ENCODE measurements at regions not wholly inside any gene's neighbourhood (a gene's known extent, or its start where the extent isn't known, plus 50 kb on each side); places are given as distances from the start of the nearest gene placed in this dataset.

DNA sequence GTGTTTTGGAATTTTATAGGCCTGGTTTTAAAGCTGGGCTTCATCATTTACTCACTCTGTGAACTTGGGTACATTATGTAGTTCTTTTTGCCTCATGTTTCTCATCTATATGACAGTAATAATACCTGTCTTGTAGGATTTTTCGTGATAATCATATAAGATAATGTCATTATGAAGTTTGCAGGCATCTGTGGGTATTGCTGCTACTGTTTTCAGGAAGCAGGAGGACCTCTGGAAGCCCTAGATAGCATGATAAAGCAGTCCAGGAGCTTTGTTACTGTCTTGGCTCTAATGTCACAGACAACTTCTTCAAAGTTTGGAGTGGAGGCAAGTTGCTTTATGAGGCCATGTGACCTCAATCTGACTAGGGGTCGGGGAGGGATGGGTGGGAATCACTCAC is 145.0 kb upstream of the MEIS2 start:
- no peak overlapping the region for H3K4me2 ChIP-seq
- H4K20me1 ChIP-seq (ENCODE audit: insufficient read depth): no peaks in the 10 kb centered on the region
- no peak overlapping the region for H3K9ac ChIP-seq
- no peak overlapping the region for H3K27ac ChIP-seq
- no peaks in the 10 kb centered on the region for H3K27me3 ChIP-seq (ENCODE audit: insufficient read depth, low read depth)
- no peaks in the 10 kb centered on the region for H3K79me2 ChIP-seq (ENCODE audit: insufficient read depth, low read depth)
- H2AFZ ChIP-seq (ENCODE audit: low read depth): no peak overlapping the region
- no peak overlapping the region for H3K4me3 ChIP-seq (IDR thresholded peaks at IDR 0.05; ENCODE audit: insufficient read depth, low read depth, low read length)
- H3K36me3 ChIP-seq (ENCODE audit: insufficient read depth): no peaks in the 10 kb centered on the region
- no peaks in the 10 kb centered on the region for H3K4me1 ChIP-seq (ENCODE audit: low read depth, poor library complexity, severe bottlenecking)
- TF ChIP-seq, protein P1, sequence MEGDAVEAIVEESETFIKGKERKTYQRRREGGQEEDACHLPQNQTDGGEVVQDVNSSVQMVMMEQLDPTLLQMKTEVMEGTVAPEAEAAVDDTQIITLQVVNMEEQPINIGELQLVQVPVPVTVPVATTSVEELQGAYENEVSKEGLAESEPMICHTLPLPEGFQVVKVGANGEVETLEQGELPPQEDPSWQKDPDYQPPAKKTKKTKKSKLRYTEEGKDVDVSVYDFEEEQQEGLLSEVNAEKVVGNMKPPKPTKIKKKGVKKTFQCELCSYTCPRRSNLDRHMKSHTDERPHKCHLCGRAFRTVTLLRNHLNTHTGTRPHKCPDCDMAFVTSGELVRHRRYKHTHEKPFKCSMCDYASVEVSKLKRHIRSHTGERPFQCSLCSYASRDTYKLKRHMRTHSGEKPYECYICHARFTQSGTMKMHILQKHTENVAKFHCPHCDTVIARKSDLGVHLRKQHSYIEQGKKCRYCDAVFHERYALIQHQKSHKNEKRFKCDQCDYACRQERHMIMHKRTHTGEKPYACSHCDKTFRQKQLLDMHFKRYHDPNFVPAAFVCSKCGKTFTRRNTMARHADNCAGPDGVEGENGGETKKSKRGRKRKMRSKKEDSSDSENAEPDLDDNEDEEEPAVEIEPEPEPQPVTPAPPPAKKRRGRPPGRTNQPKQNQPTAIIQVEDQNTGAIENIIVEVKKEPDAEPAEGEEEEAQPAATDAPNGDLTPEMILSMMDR (conservative IDR thresholded peaks at IDR 0.05; ENCODE audit: low read depth, low read length): no peak

DNA sequence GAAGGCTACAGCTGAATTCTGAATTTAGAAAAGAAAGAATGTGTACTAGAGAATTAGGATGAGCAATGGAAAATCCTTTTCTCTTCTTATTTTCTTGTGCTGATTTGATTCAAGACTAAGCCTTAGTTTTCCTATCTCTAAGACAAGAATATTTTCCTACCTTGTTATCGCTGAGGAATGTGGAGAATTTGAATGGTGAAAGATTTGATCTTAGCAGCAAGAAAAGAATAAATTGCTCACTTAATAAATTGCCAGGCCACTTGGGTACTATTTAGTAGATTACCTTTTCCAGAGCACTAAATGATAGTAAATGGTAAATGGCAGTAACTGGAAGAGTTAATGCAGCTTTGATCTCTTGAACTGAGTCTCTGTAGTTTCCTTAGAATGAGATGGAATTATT is 145.7 kb upstream of the MEIS2 start:
- Histone ChIP-seq H3K27me3 (ENCODE audit: insufficient read depth, low read depth) (no peaks in the 10 kb centered on the region), H3K4me2 (no peak overlapping the region), H3K36me3 (ENCODE audit: insufficient read depth) (no peaks in the 10 kb centered on the region), H4K20me1 (ENCODE audit: insufficient read depth) (no peaks in the 10 kb centered on the region), H3K4me1 (ENCODE audit: low read depth, poor library complexity, severe bottlenecking) (no peaks in the 10 kb centered on the region), H3K79me2 (ENCODE audit: insufficient read depth, low read depth) (no peaks in the 10 kb centered on the region), H3K9ac (no peak overlapping the region), H3K4me3 (IDR thresholded peaks at IDR 0.05; ENCODE audit: insufficient read depth, low read depth, low read length) (no peak overlapping the region), H2AFZ (ENCODE audit: low read depth) (no peak overlapping the region), H3K27ac (no peak overlapping the region)
- TF ChIP-seq, protein P1 (conservative IDR thresholded peaks at IDR 0.05; ENCODE audit: low read depth, low read length): no peak

DNA sequence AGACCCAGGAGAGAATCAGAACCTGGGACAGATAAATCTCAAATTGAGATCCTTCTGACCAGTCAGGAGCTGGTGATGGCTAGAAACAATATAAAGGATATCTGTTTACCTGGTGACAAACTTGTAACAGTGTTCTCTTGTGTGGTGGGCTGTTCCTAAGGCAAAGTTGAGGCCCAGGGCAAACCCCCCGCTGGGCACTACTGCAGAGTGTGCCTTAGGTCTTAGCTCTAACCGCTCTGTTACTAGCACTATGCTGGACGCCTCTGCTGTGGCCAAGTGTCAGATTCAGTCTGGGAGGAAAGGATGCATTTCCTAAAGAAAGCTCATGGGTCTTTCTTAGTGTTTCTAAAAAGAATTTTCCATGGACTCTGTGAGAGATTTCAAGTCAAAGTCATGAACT is 146.5 kb upstream of the MEIS2 start:
- Histone ChIP-seq H3K79me2 (ENCODE audit: insufficient read depth, low read depth) (no peaks in the 10 kb centered on the region), H2AFZ (ENCODE audit: low read depth) (no peak overlapping the region), H3K36me3 (ENCODE audit: insufficient read depth) (no peaks in the 10 kb centered on the region), H3K4me3 (IDR thresholded peaks at IDR 0.05; ENCODE audit: insufficient read depth, low read depth, low read length) (no peak overlapping the region), H3K4me1 (ENCODE audit: low read depth, poor library complexity, severe bottlenecking) (no peaks in the 10 kb centered on the region), H3K27ac (no peak overlapping the region), H3K4me2 (no peak overlapping the region), H4K20me1 (ENCODE audit: insufficient read depth) (no peaks in the 10 kb centered on the region), H3K27me3 (ENCODE audit: insufficient read depth, low read depth) (no peaks in the 10 kb centered on the region), H3K9ac (no peak overlapping the region)
- TF ChIP-seq, protein P1 (conservative IDR thresholded peaks at IDR 0.05; ENCODE audit: low read depth, low read length): no peak

DNA sequence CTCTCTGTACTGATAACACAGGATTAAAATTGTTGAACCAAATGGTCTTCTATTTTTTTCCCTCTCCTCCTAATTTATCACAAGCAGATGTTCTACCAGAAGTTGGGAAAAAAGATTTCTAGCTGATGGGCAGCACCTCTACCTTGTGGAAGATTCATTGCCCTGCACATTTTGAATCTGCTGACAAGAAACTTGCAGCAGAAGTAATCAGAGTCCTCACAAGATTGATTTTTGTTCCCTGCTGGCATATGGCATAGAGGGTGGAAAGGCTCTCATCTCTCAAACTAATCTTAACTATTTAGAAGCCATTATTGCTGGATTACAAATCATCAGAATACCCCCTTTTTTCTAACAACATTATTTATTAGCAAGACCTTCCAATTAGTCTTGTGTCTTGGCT is 148.9 kb upstream of the MEIS2 start:
- TF ChIP-seq, protein P1 (conservative IDR thresholded peaks at IDR 0.05; ENCODE audit: low read depth, low read length): no peak
- no peak overlapping the region for H3K9ac ChIP-seq
- no peaks in the 10 kb centered on the region for H3K79me2 ChIP-seq (ENCODE audit: insufficient read depth, low read depth)

More for the DNA sequence above, 148.9 kb upstream of the MEIS2 start:
- Histone ChIP-seq H3K36me3 (ENCODE audit: insufficient read depth) (no peaks in the 10 kb centered on the region), H3K4me1 (ENCODE audit: low read depth, poor library complexity, severe bottlenecking) (no peaks in the 10 kb centered on the region), H4K20me1 (ENCODE audit: insufficient read depth) (no peaks in the 10 kb centered on the region), H3K4me2 (no peak overlapping the region), H2AFZ (ENCODE audit: low read depth) (no peak overlapping the region), H3K4me3 (IDR thresholded peaks at IDR 0.05; ENCODE audit: insufficient read depth, low read depth, low read length) (no peak overlapping the region), H3K27me3 (ENCODE audit: insufficient read depth, low read depth) (no peaks in the 10 kb centered on the region), H3K27ac (no peak overlapping the region)

All from KMS-11 (cell line).